GM12878 (cell line): ENCODE measurements at regions not wholly inside any gene's neighbourhood (a gene's known extent, or its start where the extent isn't known, plus 50 kb on each side); places are given as distances from the start of the nearest gene placed in this dataset.

Source experiments
- ATAC-seq: fragments of 200-7000 bp; cut with Tn5 transposase; 3 replicates; pipeline ENCODE4 v1.9.1; 2020; ENCODE audit warnings: mild to moderate bottlenecking, moderate library complexity
- BruUV-seq: library from RNA; stranded (reverse); fragments of 400-500 nt; replicated peaks from 2 replicates; lab custom pipeline; 2021; lab: Mats Ljungman, UMichigan
- CTCF ChIA-PET: fragments of 300-600 bp; sonication (Branson Sonifier 250); formaldehyde crosslinking; extraction: SDS; loops from one replicate; lab custom pipeline; 2021; ENCODE audit warnings: inconsistent platforms; lab: Yijun Ruan, JAX
- POLR2A ChIA-PET: fragments of 350-600 bp; formaldehyde crosslinking; extraction: SDS; loops from one replicate; lab custom pipeline; 2021; ENCODE audit warnings: inconsistent platforms; lab: Charles Lee
- RAD21 ChIA-PET: fragments of 300-600 bp; sonication (Branson Sonifier 250); formaldehyde crosslinking; loops from one replicate; lab custom pipeline; 2023; ENCODE audit warnings: antibody characterized with exemption; ENCODE audit not compliant: unreplicated experiment; lab: Charles Lee
- SMC1A ChIA-PET: fragments of 300-600 bp; sonication (Branson Sonifier 250); formaldehyde crosslinking; loops from one replicate; lab custom pipeline; 2023; ENCODE audit not compliant: unreplicated experiment, uncharacterized antibody; lab: Charles Lee
- DNase-seq: peaks from one replicate; pipeline ENCODE4 v3.0.0-alpha.2; 2011; ENCODE audit warnings: low read depth, low spot score
- FAIRE-seq: peaks from 3 replicates; lab custom pipeline; 2011; peaks lifted over from hg19 to GRCh38; lab: Jason Lieb, UNC
- H2AFZ ChIP-seq: 2 replicates; pipeline ENCODE4 v1.6.0; 2011; ENCODE audit warnings: low read depth, low read length, control low read depth; ENCODE audit not compliant: control insufficient read depth
- H3K27ac ChIP-seq: 2 replicates; pipeline ENCODE4 v1.5.1; 2011; ENCODE audit warnings: control low read depth; ENCODE audit not compliant: control insufficient read depth, insufficient read depth
- H3K27me3 ChIP-seq, 2 experiments: replicated peaks in 1 of 2; 2 replicates each; pipeline versions ENCODE4 v1.6.0 to v1.6.1; 2011; ENCODE audit warnings: low read length in 1 of 2; ENCODE audit not compliant: control insufficient read depth in 2 of 2, insufficient read depth in 2 of 2
- H3K36me3 ChIP-seq, 2 experiments: 2 replicates each; pipeline ENCODE4 v1.5.1; 2011; ENCODE audit warnings: low read length in 1 of 2; ENCODE audit not compliant: control insufficient read depth in 2 of 2, insufficient read depth in 2 of 2
- H3K4me1 ChIP-seq: 2 replicates; pipeline ENCODE4 v1.6.1; 2011; ENCODE audit warnings: mild to moderate bottlenecking, low read length, moderate library complexity, mixed read lengths; ENCODE audit not compliant: control insufficient read depth, insufficient read depth
- H3K4me2 ChIP-seq: 2 replicates; pipeline ENCODE4 v1.6.0; 2011; ENCODE audit warnings: control low read depth; ENCODE audit not compliant: control insufficient read depth, insufficient read depth
- H3K4me3 ChIP-seq: fragments of 200-600 bp; sonication (generic); 2 replicates; pipeline ENCODE4 v1.5.1; 2016
- H3K79me2 ChIP-seq: 2 replicates; pipeline ENCODE4 v1.6.0; 2011; ENCODE audit warnings: low read length; ENCODE audit not compliant: control insufficient read depth, insufficient read depth
- H3K9ac ChIP-seq: 2 replicates; pipeline ENCODE4 v1.8.0; 2011; ENCODE audit warnings: low read length, control low read depth, mixed read lengths; ENCODE audit not compliant: control insufficient read depth, insufficient read depth
- H3K9me3 ChIP-seq: replicated peaks from 3 replicates; pipeline ENCODE4 v1.5.1; 2011; ENCODE audit warnings: mild to moderate bottlenecking, low read length; ENCODE audit not compliant: control insufficient read depth, insufficient read depth
- H4K20me1 ChIP-seq: 2 replicates; pipeline ENCODE4 v1.6.0; 2011; ENCODE audit not compliant: control insufficient read depth, insufficient read depth
- CHD1 ChIP-seq: IDR thresholded peaks from 2 replicates; pipeline ENCODE4 v1.6.1; 2012; ENCODE audit warnings: low read depth, low read length, improper control_type of control experiment
- LARP7 ChIP-seq: fragments of 450-650 bp; IDR thresholded peaks from 2 replicates; pipeline ENCODE4 v1.6.1; 2017; ENCODE audit warnings: mild to moderate bottlenecking
- NFYB ChIP-seq: IDR thresholded peaks from 2 replicates; pipeline ENCODE4 v1.6.1; 2011; ENCODE audit warnings: low read depth, mild to moderate bottlenecking, low read length, improper control_type of control experiment, moderate library complexity; ENCODE audit not compliant: insufficient read depth
- SUPT20H ChIP-seq: IDR thresholded peaks from 2 replicates; pipeline ENCODE4 v1.6.1; 2011; ENCODE audit warnings: low read depth, mild to moderate bottlenecking, low read length, moderate library complexity, borderline replicate concordance; ENCODE audit not compliant: control insufficient read depth
- ZNF384 ChIP-seq: IDR thresholded peaks from 2 replicates; pipeline ENCODE4 v1.6.1; 2012; ENCODE audit warnings: low read depth, mild to moderate bottlenecking, low read length, improper control_type of control experiment, borderline replicate concordance
- WGBS: methylation state at CpG from one replicate; pipeline ENCODE4 v1.1.6; 2016; ENCODE audit warnings: low lambda C conversion rate; ENCODE audit not compliant: insufficient replicate concordance, insufficient coverage; ENCODE audit errors: missing lambda C conversion rate; 5-methylcytosine and 5-hydroxymethylcytosine counted together
- in situ Hi-C: fragments of 300-500 bp; cut with MboI; formaldehyde crosslinking; loops from 9 replicates; pipeline ENCODE4 v1.14.3; 2018; ENCODE audit warnings: mixed read lengths
- intact Hi-C: fragments of 100-400 bp; cut with micrococcal nuclease; formaldehyde crosslinking; loops from one replicate; pipeline ENCODE4 v1.14.2; 2022; ENCODE audit not compliant: unreplicated experiment
- TF ChIP-seq, protein P1 (sequence below): fragments of 150-350 bp; IDR thresholded peaks from 2 replicates; pipeline ENCODE4 v1.6.1; 2016; ENCODE audit warnings: low read depth, low read length
- TF ChIP-seq, protein P2 (sequence below): IDR thresholded peaks from 2 replicates; pipeline ENCODE4 v1.6.1; 2011; ENCODE audit warnings: borderline replicate concordance, low read depth, mild to moderate bottlenecking, moderate library complexity, low read length; ENCODE audit not compliant: insufficient read depth, poor library complexity, severe bottlenecking

DNA sequence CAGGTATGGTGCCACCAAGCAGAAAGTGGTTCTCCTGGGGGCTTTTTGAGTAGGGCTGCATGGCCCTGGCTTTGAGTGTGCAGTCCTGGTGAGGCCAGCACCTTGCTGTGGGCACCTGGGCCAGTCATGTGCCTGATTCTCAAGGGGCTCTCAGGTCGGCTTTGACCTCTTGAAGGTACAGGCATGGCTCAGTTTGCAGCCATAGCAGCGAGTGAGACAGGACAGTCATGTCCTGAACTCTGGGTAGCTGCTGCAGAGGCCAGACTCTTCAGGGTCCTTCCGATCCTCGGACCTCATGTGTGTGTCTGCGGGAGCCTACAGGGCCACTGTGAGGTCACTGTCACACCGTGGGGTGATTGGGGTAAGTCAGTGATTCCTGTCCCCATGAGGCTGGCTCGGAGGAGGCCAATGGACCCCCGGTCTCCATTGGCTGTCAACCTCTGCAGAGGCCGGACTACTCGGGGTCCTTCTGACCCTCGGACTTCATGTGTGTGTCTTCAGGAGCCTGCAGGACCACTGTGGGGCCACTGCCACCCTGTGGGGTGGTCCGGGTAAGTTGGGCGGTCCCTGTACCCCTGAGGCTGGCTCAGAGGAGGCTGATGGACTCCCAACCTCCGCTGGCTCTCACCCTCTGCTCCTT lies 95.2 kb upstream of the C1orf174 start:
- FAIRE-seq (no peak), ATAC-seq (no peak), DNase-seq (no peak)
- ChIA-PET RAD21 (no interaction called here), POLR2A (no interaction called here), CTCF (no interaction called here), SMC1A (no interaction called here)
- Histone ChIP-seq H4K20me1 (no peaks in the 10 kb centered on the region), H3K4me3 (no peak overlapping the region), H3K27ac (no peak overlapping the region), H3K27me3 (no peaks in the 10 kb centered on the region), H3K9me3 (no peaks in the 10 kb centered on the region; the same call in 2 of the 3 replicates), H2AFZ (no peak overlapping the region), H3K4me1 (no peaks in the 10 kb centered on the region), H3K36me3 (no peaks in the 10 kb centered on the region), H3K4me2 (no peak overlapping the region), H3K79me2 (no peaks in the 10 kb centered on the region), H3K9ac (no peak overlapping the region)
- intact Hi-C loops: no loop called here
- TF ChIP-seq LARP7 (no peak), ZNF384 (no peak), SUPT20H (no peak), CHD1 (no peak), NFYB (no peak)
- TF ChIP-seq, protein P1, sequence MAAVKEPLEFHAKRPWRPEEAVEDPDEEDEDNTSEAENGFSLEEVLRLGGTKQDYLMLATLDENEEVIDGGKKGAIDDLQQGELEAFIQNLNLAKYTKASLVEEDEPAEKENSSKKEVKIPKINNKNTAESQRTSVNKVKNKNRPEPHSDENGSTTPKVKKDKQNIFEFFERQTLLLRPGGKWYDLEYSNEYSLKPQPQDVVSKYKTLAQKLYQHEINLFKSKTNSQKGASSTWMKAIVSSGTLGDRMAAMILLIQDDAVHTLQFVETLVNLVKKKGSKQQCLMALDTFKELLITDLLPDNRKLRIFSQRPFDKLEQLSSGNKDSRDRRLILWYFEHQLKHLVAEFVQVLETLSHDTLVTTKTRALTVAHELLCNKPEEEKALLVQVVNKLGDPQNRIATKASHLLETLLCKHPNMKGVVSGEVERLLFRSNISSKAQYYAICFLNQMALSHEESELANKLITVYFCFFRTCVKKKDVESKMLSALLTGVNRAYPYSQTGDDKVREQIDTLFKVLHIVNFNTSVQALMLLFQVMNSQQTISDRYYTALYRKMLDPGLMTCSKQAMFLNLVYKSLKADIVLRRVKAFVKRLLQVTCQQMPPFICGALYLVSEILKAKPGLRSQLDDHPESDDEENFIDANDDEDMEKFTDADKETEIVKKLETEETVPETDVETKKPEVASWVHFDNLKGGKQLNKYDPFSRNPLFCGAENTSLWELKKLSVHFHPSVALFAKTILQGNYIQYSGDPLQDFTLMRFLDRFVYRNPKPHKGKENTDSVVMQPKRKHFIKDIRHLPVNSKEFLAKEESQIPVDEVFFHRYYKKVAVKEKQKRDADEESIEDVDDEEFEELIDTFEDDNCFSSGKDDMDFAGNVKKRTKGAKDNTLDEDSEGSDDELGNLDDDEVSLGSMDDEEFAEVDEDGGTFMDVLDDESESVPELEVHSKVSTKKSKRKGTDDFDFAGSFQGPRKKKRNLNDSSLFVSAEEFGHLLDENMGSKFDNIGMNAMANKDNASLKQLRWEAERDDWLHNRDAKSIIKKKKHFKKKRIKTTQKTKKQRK: no peak
- TF ChIP-seq, protein P2, sequence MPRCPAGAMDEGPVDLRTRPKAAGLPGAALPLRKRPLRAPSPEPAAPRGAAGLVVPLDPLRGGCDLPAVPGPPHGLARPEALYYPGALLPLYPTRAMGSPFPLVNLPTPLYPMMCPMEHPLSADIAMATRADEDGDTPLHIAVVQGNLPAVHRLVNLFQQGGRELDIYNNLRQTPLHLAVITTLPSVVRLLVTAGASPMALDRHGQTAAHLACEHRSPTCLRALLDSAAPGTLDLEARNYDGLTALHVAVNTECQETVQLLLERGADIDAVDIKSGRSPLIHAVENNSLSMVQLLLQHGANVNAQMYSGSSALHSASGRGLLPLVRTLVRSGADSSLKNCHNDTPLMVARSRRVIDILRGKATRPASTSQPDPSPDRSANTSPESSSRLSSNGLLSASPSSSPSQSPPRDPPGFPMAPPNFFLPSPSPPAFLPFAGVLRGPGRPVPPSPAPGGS: no peak
- in situ Hi-C loops: no loop called here
- 0% methylated on average over 14 of the region's 14 CpGs for WGBS
- no TSS peak for BruUV-seq
